Embryonic facial prominence (tissue), 1 donor: ENCODE measurements at regions not wholly inside any gene's neighbourhood (a gene's known extent, or its start where the extent isn't known, plus 50 kb on each side); places are given as distances from the start of the nearest gene placed in this dataset.
A peak's percentile ranks its signal among the peaks of the same experiment; 100 is the strongest.

Source experiments
- DNase-seq: peaks from one replicate; pipeline ENCODE4 v3.0.0-alpha.2; 2016; ENCODE audit errors: extremely low spot score

- DNase-seq, result no peak
Measured at GRCh38 chrX:10747975-10748374, 127.6 kb upstream of the MID1 start.

- DNase-seq, result no peak
Measured at GRCh38 chrX:10749113-10749512, 128.7 kb upstream of the MID1 start.

GRCh38 chrX:10750581-10750980 is 130.2 kb upstream of the MID1 start:
- no peak for DNase-seq

GRCh38 chrX:10753116-10753515 is 132.7 kb upstream of the MID1 start:
- no peak for DNase-seq

- DNase-seq, result no peak
Measured at GRCh38 chrX:10754445-10754844, 134.1 kb upstream of the MID1 start.

- no peak for DNase-seq
Measured at GRCh38 chrX:10755439-10756334, 135.3 kb upstream of the MID1 start.

GRCh38 chrX:10756441-10756840 is 136.1 kb upstream of the MID1 start:
- no peak for DNase-seq

GRCh38 chrX:10759141-10759799 is 138.9 kb upstream of the MID1 start:
- DNase-seq, result no peak

GRCh38 chrX:10761447-10761846 is 141.1 kb upstream of the MID1 start:
- DNase-seq, result no peak

GRCh38 chrX:10769195-10769594 is 148.8 kb upstream of the MID1 start:
- no peak for DNase-seq

- peak; percentile 20 for DNase-seq
Measured at GRCh38 chrX:10769696-10770619, 149.6 kb upstream of the MID1 start.

GRCh38 chrX:10773318-10773717 is 152.9 kb upstream of the MID1 start:
- no peak for DNase-seq

GRCh38 chrX:10781847-10782530 is 161.6 kb upstream of the MID1 start:
- DNase-seq, result no peak

GRCh38 chrX:10783451-10783995 is 163.1 kb upstream of the MID1 start:
- no peak for DNase-seq

GRCh38 chrX:10787264-10787663 is 166.9 kb upstream of the MID1 start:
- no peak for DNase-seq

- no peak for DNase-seq
Measured at GRCh38 chrX:10794203-10794630, 173.8 kb upstream of the MID1 start.

GRCh38 chrX:10795721-10796120 is 175.3 kb upstream of the MID1 start:
- DNase-seq, result no peak

GRCh38 chrX:10797466-10797865 is 177.1 kb upstream of the MID1 start:
- DNase-seq, result no peak

- DNase-seq, result no peak
Measured at GRCh38 chrX:10798041-10798440, 177.7 kb upstream of the MID1 start.

GRCh38 chrX:10800796-10801195 is 180.4 kb upstream of the MID1 start:
- no peak for DNase-seq

- no peak for DNase-seq
Measured at GRCh38 chrX:10811111-10811510, 190.7 kb upstream of the MID1 start.
